Vagina (tissue), 2 donors: ENCODE measurements at regions not wholly inside any gene's neighbourhood (a gene's known extent, or its start where the extent isn't known, plus 50 kb on each side); places are given as distances from the start of the nearest gene placed in this dataset.

Experiments
- CTCF ChIP-seq, 3 experiments: fragments of 450-650 bp in 2 of 3; fragments of 200-600 bp in 1 of 3; sonication (generic) in 1 of 3; IDR thresholded peaks; one replicate each; pipeline ENCODE4 v1.5.1; 2017 to 2019; ENCODE audit warnings: antibody characterized with exemption in 3 of 3, mild to moderate bottlenecking in 2 of 3, moderate library complexity in 2 of 3
- POLR2A ChIP-seq, 2 donors: fragments of 450-650 bp; IDR thresholded peaks; one replicate each; pipeline ENCODE4 v1.6.1; 2017; ENCODE audit warnings: antibody characterized with exemption in 2 of 2, mild to moderate bottlenecking in 2 of 2, moderate library complexity in 2 of 2

- TF ChIP-seq POLR2A (IDR thresholded peaks at IDR 0.05) = no peak
- TF ChIP-seq CTCF (IDR thresholded peaks at IDR 0.05) = no peak
These were observed 446.0 kb upstream of the PITX2 start for GRCh38 chr4:111068883-111069282.
